Nucleus accumbens (tissue), 56 donors: ENCODE measurements at regions not wholly inside any gene's neighbourhood (a gene's known extent, or its start where the extent isn't known, plus 50 kb on each side); places are given as distances from the start of the nearest gene placed in this dataset.

Experiments
- DNase-seq, 56 donors: peaks; one replicate each; lab custom pipeline; 2025; lab: John Stamatoyannopoulos, UW

DNA sequence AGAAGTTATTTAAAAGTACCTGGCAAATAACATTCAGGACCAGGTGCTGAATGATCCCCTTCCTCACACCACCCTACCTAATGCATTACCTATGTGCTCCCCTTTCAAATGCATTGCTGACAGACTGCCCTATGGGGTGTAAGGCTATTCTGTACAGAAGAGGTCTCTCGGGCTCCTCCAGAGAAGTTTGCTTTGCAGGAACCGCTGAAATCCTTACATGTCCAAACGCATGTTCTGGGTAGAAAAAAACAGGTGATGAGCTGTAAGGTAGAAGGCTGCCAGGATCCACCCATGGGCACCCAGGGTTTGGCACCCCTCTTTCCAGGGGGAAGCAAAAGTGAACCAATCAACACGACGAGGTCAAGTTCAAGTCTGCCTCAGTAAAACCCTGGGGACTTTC, 58.3 kb upstream of the TARBP1 start:
- DNase-seq, result no peak

DNA sequence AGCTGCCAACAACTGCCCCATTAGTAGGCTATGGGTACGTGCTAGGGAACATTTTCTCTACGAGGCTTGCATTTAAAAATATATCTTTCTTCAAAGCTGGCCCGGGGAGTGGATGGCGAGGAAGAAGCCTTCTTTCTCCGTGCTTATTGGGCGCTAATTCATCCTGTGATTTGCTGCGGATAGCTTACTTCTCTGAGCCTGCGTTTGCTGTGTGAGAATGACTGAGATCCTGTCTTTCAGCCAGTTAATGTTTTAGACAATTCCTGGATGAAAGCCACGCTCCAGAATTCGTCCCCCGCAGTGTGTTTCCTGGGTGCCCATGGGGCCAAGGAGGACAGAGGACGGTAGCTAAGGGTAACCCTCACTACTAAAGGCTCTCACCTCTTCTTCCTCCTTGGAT, 57.8 kb upstream of the TARBP1 start:
- peak in 1 of 56 donors; percentile 45 for DNase-seq

DNA sequence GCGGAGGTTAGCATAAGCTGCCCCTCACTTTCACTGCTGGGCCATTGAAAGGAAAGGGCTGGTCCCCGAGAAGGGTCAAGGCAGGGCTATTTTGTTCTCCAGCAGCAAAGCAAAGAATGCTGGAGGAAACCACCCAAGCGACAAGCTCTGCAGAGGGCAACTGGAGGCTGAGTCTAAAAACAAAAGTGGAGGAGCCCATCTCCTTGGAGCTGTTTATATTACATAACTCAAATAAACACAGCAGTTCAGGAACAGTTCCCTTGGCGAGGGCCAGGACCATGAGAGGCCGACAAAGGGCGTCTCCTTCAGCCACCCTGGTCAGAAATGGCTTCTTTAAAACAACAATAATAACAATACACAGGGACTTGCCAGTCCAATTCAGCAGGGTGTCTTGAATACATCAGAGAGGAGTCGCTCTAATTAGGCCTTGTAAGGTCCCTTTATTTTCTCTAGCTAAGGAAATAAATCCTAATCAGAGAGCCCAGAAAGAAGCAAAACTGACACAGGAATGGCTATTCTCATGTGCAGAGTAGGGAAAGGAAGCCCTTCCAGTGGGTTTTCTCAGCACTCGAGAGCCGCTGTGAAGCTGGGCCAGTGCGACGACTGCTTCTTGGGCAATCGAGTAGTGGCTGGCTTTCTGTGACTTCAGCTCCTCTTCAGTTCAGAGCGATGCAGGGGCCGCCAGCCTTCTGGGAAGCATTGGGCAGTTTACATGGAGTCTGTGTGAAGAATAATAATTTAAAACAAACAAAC, 57.0 kb upstream of the TARBP1 start:
- peak in 15 of 56 donors; percentile 15 to 52 (median 42) for DNase-seq

DNA sequence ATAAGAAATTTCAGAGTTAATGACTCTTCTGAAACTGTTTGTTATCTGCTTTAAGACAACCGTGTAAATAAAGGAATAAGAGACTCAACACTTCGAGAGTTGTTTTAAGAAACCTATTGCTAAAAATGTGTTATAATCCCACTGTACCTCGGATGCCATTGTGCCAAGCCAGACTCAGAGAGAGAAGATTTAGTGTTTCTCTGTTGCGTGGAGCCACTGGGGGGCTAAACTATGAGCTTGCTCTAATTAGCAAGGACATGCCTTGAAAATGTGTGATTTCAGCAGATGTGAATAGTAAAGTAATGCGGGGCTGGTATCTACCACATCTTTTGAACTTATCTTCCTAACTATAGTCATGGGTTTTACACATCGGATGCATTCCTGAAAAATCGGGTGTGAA, 56.2 kb upstream of the TARBP1 start:
- no peak for DNase-seq

DNA sequence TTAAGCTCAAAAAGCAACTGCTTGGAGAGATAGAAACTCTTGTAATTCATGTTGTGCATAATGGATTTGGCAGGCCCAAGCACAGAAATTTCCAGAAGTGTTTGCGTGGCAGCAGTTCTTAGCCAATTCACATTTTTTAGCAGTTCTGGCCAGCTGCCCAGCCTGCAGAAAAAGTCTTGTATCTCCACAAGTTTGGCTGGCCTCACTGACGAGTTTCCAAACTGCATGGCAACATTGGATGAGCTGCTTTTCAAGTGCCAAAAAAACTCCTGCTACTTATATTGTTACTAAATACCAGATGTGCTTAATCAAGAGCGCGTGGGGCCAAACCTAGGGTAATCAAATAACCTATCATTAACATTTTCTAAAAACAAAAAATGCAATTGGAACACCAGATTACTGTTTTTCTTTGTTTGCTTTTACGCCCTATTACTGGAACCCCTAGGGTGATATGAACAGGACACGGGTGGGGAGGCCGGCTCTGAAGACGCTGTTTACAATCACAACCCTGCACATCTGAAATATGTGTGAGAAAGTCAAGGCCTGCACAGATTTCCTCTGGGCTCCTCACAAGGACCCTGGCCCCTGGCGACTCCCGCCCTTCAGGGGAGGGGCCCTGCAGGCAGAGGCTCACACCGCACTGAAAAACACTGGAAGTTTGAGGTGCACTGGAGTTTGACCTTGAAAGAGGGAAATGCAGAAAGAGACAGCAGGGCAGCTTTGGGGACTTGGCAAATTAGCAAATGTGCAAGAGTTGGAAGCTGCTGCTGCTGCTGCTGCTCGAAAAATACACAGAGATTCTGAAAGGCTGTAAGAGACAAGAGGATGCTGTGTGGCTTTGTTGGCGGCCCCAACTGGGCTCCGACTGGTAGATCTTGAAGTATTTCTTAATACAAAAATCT, 55.2 kb upstream of the TARBP1 start:
- DNase-seq, result peak in 50 of 56 donors; percentile 31 to 91 (median 64)

DNA sequence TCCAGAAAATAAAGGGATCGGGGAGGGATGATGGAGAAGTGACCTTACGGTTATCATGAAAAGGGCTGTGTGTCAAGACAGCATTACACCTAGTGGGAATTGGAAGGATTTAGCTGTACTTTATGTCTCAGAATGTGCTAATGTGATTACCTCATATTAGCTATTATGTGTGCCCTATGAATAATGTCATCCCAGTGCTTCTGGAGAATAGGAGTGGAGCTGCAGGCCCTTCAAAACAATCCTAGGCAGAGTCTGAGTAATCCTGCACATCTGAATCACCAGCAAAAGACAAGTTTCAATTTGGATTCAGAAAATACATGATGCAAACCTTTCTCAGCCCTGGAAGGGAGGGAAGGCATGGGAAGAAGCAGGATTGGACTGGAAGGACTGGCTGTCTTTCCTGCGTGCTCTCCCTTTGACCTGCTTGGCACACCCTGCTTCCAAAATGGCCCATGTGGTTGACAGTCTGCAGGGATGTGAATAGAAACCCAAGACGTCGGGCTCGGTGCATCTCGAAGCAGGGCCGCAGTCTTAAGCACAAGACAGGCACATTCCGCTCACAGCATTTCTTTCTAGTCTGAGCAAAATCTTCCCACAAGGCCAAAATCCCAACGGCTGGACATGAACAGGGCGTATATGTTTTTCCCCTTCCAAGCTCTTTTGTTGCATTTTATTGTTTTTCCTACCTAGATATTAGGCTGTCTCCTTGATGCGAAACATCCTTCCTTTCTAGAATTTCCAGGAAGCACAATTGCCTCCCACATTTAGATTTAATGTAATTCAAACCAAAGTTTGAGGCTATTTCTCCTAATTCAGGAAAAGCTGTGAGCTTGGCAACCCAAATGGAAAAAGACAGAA, 54.3 kb upstream of the TARBP1 start:
- DNase-seq, result peak in 41 of 56 donors; percentile 24 to 87 (median 54)

DNA sequence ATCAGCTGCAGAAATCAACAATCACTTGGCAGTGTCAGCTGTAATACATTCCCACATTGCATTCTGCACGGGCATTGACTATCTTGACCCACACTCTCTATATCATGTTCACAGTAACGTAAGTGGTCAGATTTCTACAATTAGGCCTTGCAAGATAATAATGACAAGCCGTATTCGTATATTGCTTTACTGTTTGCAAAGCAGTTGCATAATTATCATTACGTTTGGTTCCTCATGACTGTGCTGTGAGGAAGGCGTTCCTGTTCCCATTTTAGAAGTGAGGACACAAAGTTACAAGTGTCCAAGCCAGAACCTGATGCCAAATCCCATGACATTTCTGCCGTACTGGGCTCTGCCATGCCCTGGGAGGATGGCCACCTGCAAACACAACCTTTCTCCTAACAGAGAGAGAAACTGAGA, 53.5 kb upstream of the TARBP1 start:
- DNase-seq, result peak in 23 of 56 donors; percentile 10 to 65 (median 37)

DNA sequence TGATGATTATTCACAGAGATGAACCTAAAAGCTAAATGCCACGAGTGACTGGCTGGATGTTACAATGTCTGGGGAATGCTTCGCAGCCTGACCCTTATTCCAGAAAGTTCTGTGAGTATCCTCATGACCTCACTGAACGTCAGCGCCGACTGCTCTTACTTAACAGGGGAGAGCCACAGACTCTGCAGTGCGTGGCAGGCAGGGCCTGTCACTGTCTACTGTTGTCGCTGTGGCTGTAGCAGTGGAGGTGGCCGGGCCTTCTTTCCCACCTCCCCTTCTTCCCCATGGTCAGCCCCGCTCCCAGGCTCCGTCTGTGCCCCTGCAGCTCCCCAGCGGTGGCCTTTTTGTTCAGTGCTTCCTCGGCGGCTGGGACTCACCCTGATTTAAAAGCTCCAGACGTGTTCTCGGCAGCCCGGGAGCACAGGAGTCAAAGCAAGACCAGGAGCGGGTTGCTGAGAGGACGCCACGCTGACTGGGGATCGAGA, 52.2 kb upstream of the TARBP1 start:
- peak in 22 of 56 donors; percentile 27 to 76 (median 52) for DNase-seq

DNA sequence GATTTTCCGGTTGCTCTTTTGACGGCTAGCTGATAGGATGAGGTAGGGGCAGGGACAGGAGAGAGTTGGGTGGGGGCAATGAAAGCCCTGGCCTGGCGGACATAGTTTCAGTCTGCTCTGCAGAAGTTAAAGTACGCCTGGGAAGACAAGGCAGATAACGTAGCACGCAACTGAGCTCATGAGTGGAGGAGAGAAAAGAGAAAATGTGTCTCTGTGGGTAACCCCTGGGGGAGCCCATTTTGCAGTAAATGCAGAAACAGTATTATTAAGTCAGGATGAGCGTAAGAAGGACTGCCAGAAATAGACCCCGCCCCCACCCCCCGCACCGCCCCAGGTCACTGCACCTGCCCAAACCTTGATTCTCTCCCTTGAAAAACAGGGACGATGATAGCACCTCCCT, 51.7 kb upstream of the TARBP1 start:
- no peak for DNase-seq

DNA sequence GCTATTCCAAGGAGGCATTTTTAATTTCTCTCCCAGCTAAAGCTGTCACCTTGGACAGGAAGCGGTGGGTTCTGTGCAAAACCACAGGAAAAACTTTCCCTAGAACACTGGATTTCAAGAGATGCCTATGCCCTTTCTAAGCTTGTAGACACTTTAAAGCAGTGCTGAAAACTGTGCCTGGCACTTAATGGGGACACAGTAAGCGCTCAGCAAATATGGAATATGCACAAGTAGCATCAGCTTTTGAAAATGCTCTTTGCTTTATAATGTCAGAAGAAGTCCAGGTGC, 50.9 kb upstream of the TARBP1 start:
- no peak for DNase-seq

DNA sequence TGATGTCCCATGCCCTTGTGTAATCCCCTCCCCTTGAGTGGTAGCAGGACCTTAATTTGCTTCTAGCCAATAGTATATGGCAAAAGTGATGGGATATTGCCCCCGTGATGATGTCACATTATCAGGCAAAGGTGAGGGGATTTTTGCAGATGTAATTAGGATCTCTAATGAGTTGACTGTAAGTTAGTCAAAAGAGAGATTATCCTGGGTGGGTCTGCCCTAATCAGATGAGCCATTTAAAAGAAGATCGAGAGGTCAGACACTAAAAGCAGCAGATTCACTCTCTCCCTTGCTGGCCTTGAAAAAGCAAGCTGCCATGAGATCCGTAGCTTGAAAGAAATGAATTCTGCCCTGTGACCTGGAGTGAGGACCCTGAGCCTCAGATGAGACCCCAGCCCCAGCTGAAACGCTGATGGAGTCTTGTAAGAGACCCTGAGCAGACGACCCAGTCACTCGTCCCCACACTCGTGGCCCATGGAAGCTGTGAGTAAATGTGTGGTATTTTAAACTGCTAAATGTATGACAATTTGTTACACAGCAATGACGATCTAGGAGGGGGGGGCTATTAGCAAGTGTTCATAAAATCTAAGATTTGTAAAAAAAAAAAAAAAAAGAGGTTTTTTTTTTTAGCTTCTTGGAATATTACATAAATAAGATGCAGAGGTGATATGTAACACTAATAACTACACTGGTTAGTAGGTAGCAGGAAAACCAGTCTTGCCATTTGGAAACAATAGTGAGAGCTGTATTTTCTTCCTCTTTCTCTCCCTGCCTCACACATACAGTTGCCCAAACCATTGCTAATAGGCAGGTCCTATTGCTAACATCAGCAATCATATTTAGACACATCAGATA, 50.3 kb upstream of the TARBP1 start:
- DNase-seq, result no peak
